ENCODE measurements at regions not wholly inside any gene's neighbourhood (a gene's known extent, or its start where the extent isn't known, plus 50 kb on each side); places are given as distances from the start of the nearest gene placed in this dataset.
"Not testable (repeated sequence)": the region's sequence is repeated elsewhere in the genome, so short reads cannot be mapped to it uniquely, and the experiment has no call there.

DNA sequence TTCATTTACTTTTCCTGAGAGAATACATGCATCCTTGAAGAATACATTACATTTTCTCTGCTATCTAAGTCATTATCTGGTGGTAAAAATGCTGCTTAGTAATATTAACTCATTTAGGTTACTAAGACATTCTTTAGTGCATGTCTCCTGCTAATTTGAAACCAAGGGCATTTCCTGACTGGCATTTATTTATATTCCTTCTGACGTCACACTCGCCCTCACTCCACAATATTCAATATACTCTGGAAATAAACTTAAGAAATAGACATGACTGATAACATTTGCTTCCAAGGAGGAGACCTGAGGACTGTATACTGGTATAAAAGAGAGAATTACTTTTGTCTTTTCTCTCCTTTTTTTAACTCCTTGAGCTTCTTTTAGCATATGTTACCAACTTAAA lies 619.5 kb upstream of the SMIM31 start:
- H3K4me3 ChIP-seq (ENCODE audit: low read depth, low read length) = no peak overlapping the region
- no peak for DNase-seq (ENCODE audit: low read depth)
- TF ChIP-seq, protein P1, sequence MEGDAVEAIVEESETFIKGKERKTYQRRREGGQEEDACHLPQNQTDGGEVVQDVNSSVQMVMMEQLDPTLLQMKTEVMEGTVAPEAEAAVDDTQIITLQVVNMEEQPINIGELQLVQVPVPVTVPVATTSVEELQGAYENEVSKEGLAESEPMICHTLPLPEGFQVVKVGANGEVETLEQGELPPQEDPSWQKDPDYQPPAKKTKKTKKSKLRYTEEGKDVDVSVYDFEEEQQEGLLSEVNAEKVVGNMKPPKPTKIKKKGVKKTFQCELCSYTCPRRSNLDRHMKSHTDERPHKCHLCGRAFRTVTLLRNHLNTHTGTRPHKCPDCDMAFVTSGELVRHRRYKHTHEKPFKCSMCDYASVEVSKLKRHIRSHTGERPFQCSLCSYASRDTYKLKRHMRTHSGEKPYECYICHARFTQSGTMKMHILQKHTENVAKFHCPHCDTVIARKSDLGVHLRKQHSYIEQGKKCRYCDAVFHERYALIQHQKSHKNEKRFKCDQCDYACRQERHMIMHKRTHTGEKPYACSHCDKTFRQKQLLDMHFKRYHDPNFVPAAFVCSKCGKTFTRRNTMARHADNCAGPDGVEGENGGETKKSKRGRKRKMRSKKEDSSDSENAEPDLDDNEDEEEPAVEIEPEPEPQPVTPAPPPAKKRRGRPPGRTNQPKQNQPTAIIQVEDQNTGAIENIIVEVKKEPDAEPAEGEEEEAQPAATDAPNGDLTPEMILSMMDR (IDR thresholded peaks at IDR 0.05; ENCODE audit: low read depth, low read length, missing control alignments) = no peak

DNA sequence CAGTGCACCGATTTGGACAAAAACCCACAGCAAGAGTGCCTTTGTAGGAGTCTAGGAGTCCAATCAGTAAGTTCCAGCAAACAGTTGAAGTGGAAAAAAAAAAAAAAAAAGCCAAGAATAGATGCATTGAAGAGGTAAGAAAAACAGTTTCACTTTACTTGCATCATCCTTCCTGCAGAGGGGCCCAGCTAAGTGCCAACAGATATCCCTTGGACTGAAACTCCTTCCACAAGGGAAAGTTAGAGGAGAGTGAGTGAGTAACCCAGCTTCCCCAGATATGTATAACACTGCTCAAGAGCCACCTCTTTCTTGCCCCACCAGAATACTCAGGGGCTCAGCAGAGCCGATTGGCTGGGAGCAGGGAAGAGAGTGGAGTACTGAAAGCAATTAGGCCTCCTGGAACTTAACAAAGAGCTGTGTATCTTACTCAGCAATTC lies 617.7 kb upstream of the SMIM31 start:
- H3K4me3 ChIP-seq (ENCODE audit: low read depth, low read length) = no peak overlapping the region
- no peak for DNase-seq (ENCODE audit: low read depth)
- TF ChIP-seq, protein P1 (IDR thresholded peaks at IDR 0.05; ENCODE audit: low read depth, low read length, missing control alignments) = no peak

DNA sequence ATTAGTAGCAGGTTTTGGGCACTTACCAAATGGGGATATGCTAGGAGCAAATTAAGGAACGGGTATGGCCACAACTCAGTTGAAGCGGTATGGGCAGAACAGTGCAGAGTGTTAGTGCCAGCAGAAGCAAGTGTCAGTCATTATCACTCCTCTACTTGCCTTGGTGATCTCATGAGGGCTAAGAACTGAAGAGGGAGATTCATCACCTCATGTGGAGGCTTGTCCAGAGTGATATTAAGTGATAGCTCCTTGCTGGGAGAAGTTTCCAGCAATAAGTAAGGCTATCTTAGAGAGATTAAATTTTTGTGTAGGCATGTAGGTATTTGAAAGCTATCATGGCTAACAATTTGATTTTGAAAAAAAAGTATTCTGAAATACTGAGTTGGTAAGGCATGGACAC lies 615.4 kb upstream of the SMIM31 start:
- H3K4me3 ChIP-seq (ENCODE audit: low read depth, low read length) = no peak overlapping the region
- TF ChIP-seq, protein P1 (IDR thresholded peaks at IDR 0.05; ENCODE audit: low read depth, low read length, missing control alignments) = no peak
- DNase-seq (ENCODE audit: low read depth) = no peak

DNA sequence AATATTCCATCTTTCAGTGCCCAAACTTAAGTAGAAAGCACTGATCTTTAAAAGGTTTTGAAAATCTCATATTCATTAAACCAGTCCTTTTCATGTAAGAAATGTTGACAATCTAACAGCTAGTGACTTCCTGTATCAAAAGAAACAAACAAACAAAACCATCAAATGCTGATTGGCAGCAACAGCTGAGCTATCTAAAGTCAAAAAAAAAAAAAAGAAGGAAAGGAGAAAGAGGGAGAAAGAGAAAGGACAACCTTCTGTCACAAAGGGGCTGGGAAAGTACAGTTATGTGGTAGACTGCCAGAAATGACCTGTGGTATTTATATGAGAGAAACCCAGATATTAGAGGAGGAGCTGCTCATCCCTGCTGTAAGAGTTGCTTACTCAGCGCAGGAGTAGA lies 614.6 kb upstream of the SMIM31 start:
- TF ChIP-seq, protein P1 (IDR thresholded peaks at IDR 0.05; ENCODE audit: low read depth, low read length, missing control alignments) = no peak
- H3K4me3 ChIP-seq (ENCODE audit: low read depth, low read length) = no peak overlapping the region
- DNase-seq (ENCODE audit: low read depth) = no peak

DNA sequence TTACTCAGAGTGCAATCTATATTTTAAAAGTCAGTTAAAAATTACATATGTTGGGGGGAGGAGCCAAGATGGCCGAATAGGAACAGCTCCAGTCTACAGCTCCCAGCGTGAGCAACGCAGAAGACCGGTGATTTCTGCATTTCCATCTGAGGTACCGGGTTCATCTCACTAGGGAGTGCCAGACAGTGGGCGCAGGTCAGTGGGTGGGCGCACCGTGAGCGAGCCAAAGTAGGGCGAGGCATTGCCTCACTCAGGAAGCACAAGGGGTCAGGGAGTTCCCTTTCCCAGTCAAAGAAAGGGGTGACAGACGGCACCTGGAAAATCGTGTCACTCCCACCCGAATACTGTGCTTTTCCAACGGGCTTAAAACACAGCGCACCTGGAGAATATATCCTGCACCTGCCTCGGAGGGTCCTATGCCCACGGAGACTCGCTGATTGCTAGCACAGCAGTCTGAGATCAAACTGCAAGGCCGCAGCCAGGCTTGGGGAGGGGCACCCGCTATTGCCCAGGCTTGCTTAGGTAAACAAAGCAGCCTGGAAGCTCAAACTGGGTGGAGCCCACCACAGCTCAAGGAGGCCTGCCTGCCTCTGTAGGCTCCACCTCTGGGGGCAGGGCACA lies 612.1 kb upstream of the SMIM31 start:
- H3K4me3 ChIP-seq (ENCODE audit: low read depth, low read length); DNase-seq (ENCODE audit: low read depth): not testable (repeated sequence)

DNA sequence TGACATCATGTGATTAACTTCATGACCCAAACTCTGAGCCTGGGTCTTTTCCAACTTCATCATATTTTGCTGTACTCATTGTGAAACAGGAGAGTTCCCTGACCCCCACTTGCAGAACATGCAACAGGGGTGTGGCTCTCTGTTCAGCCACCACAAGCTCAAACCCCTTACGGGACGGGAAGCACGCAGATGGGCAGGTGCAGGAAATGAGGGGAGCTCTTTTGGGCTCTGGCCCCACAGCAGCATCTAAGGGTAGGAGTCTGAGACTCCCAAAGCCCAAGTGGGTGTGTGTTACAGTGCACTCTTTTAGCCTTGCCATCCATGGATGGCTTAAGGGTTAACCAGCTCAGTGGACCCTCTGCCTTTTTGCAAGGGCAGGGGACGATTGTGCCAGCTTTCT lies 599.5 kb upstream of the SMIM31 start:
- TF ChIP-seq, protein P1 (IDR thresholded peaks at IDR 0.05; ENCODE audit: low read depth, low read length, missing control alignments) = no peak
- DNase-seq (ENCODE audit: low read depth) = no peak
- no peak overlapping the region for H3K4me3 ChIP-seq (ENCODE audit: low read depth, low read length)

DNA sequence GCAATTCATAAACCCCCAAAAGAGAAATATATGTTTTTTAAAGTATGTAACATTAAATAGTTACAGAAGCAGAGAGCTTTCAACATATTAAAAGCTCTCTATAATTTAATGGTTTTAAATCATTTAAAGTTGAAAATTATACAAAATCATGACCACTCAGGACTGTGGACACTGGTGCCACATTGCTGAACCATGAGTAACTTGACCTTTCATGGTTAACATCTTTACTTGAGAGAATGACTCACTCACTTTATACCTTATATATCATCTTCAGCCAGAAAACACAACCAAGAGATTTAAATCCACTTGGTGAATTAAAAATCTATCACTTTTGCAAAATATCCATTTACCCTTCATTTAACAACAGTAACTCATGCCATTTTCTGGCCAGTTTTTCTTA lies 584.3 kb upstream of the SMIM31 start:
- TF ChIP-seq, protein P1 (IDR thresholded peaks at IDR 0.05; ENCODE audit: low read depth, low read length, missing control alignments) = no peak

More for the DNA sequence above, 584.3 kb upstream of the SMIM31 start:
- DNase-seq (ENCODE audit: low read depth) = no peak
- H3K4me3 ChIP-seq (ENCODE audit: low read depth, low read length) = no peak overlapping the region
